ENCODE measurements at regions not wholly inside any gene's neighbourhood (a gene's known extent, or its start where the extent isn't known, plus 50 kb on each side); places are given as distances from the start of the nearest gene placed in this dataset.

- H3K56ac ChIP-seq (ENCODE audit: extremely low read depth, insufficient read depth, low read length) = no peak overlapping the region
- no peaks in the 10 kb centered on the region for H3K9me1 ChIP-seq (ENCODE audit: insufficient read depth, low read length)
- H4K8ac ChIP-seq (ENCODE audit: low read depth in 2 of 2, low read length in 2 of 2) = no peak overlapping the region
- 0 out of 2 replicates have a peak, but pooled peaks cover 3% of the 10 kb centered on the region for H3K9me3 ChIP-seq (ENCODE audit: control insufficient read depth, insufficient read depth, low read length)
- TF ChIP-seq MAFK (IDR thresholded peaks at IDR 0.05; ENCODE audit: low read depth, low read length) (no peak), FOS (IDR thresholded peaks at IDR 0.05; ENCODE audit: low read depth, low read length) (no peak), MXI1 (IDR thresholded peaks at IDR 0.05; ENCODE audit: borderline replicate concordance, low read depth, low read length) (no peak), RAD21 (IDR thresholded peaks at IDR 0.05; ENCODE audit: low read length) (no peak), SMC3 (IDR thresholded peaks at IDR 0.05; ENCODE audit: low read depth, low read length) (no peak), RCOR1 (IDR thresholded peaks at IDR 0.05; ENCODE audit: insufficient replicate concordance, low read length) (no peak), MAZ (IDR thresholded peaks at IDR 0.05; ENCODE audit: borderline replicate concordance, low read depth, low read length) (no peak), CHD1 (IDR thresholded peaks at IDR 0.05; ENCODE audit: low read depth, low read length) (no peak), NFE2L2 (IDR thresholded peaks at IDR 0.05; ENCODE audit: low read depth, low read length) (no peak), USF2 (IDR thresholded peaks at IDR 0.05; ENCODE audit: low read depth, low read length) (no peak), BHLHE40 (IDR thresholded peaks at IDR 0.05; ENCODE audit: low read depth, low read length) (no peak), CEBPB (IDR thresholded peaks at IDR 0.05; ENCODE audit: low read depth, low read length) (no peak), RFX5 (IDR thresholded peaks at IDR 0.05; ENCODE audit: low read depth, low read length) (no peak), POLR2A (IDR thresholded peaks at IDR 0.05; ENCODE audit: low read depth, low read length) (no peak)
- TF ChIP-seq, protein P1, sequence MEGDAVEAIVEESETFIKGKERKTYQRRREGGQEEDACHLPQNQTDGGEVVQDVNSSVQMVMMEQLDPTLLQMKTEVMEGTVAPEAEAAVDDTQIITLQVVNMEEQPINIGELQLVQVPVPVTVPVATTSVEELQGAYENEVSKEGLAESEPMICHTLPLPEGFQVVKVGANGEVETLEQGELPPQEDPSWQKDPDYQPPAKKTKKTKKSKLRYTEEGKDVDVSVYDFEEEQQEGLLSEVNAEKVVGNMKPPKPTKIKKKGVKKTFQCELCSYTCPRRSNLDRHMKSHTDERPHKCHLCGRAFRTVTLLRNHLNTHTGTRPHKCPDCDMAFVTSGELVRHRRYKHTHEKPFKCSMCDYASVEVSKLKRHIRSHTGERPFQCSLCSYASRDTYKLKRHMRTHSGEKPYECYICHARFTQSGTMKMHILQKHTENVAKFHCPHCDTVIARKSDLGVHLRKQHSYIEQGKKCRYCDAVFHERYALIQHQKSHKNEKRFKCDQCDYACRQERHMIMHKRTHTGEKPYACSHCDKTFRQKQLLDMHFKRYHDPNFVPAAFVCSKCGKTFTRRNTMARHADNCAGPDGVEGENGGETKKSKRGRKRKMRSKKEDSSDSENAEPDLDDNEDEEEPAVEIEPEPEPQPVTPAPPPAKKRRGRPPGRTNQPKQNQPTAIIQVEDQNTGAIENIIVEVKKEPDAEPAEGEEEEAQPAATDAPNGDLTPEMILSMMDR (conservative IDR thresholded peaks at IDR 0.05; ENCODE audit: low read depth, low read length) = no peak
- TF ChIP-seq, protein P2, sequence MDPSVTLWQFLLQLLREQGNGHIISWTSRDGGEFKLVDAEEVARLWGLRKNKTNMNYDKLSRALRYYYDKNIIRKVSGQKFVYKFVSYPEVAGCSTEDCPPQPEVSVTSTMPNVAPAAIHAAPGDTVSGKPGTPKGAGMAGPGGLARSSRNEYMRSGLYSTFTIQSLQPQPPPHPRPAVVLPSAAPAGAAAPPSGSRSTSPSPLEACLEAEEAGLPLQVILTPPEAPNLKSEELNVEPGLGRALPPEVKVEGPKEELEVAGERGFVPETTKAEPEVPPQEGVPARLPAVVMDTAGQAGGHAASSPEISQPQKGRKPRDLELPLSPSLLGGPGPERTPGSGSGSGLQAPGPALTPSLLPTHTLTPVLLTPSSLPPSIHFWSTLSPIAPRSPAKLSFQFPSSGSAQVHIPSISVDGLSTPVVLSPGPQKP (IDR thresholded peaks at IDR 0.05; ENCODE audit: borderline replicate concordance, low read depth, low read length) = no peak
- H3K4me2 ChIP-seq (ENCODE audit: low read depth, low read length) = no peak overlapping the region
- no peak overlapping the region for H3K9ac ChIP-seq (ENCODE audit: low read depth, low read length)
- CTCF ChIA-PET = no interaction called here
- no peak overlapping the region for H3K18ac ChIP-seq (ENCODE audit: low read depth, low read length)
- no CpG with 5 or more reads among the region's 1 CpG for WGBS, 2 experiments (ENCODE audit: extremely low coverage in 2 of 2, insufficient read length in 1 of 2)
- H4K20me1 ChIP-seq (ENCODE audit: insufficient read depth, low read length) = no peaks in the 10 kb centered on the region
- H2AK5ac ChIP-seq (ENCODE audit: low read depth, low read length) = no peak overlapping the region
- H2AK9ac ChIP-seq (replicated peaks; ENCODE audit: low read depth, low read length, poor library complexity) = no peak overlapping the region
- no peak for ATAC-seq (ENCODE audit: low read depth)
- no peak overlapping the region for H4K5ac ChIP-seq (ENCODE audit: low read depth, low read length)
- H3K4ac ChIP-seq (ENCODE audit: low read depth, low read length) = no peak overlapping the region
- BruUV-seq (replicated peaks) = no TSS peak
- no peak overlapping the region for H3K4me3 ChIP-seq (ENCODE audit: insufficient read depth, low read depth, low read length)
- no peak overlapping the region for H3K27ac ChIP-seq (ENCODE audit: insufficient read depth, low read length)
- in situ Hi-C loops (cut with MboI; ENCODE audit: low sequenced_read_pairs) (no loop called here), dilution Hi-C loops (cut with HindIII; ENCODE audit: low sequenced_read_pairs, unreplicated experiment) (no loop called here), intact Hi-C loops (cut with micrococcal nuclease) (no loop called here)
- no peak overlapping the region for H2BK5ac ChIP-seq (ENCODE audit: low read depth, low read length, poor library complexity, severe bottlenecking)
- H3K4me1 ChIP-seq (ENCODE audit: control insufficient read depth, insufficient read depth, low read length) = no peaks in the 10 kb centered on the region
- H3K27me3 ChIP-seq (ENCODE audit: control insufficient read depth, insufficient read depth, low read length) = no peaks in the 10 kb centered on the region
- H4K91ac ChIP-seq (ENCODE audit: insufficient read depth, low read depth, low read length) = no peak overlapping the region
- no peak for DNase-seq
- no peaks in the 10 kb centered on the region for H3K79me1 ChIP-seq (ENCODE audit: low read depth in 1 of 2, low read length in 2 of 2)
- no peaks in the 10 kb centered on the region for H3K36me3 ChIP-seq (ENCODE audit: control insufficient read depth, insufficient read depth, low read length)
- H3K23ac ChIP-seq (ENCODE audit: low read depth, low read length) = no peak overlapping the region
- H2BK20ac ChIP-seq (ENCODE audit: low read depth, low read length) = no peak overlapping the region
- no peak overlapping the region for H2AFZ ChIP-seq (replicated peaks; ENCODE audit: low read length, poor library complexity)
- POLR2A ChIA-PET (ENCODE audit: unreplicated experiment) = no interaction called here
- no peak overlapping the region for H2BK15ac ChIP-seq (ENCODE audit: low read depth, low read length)
- H2BK120ac ChIP-seq (ENCODE audit: low read depth, low read length) = no peak overlapping the region
- H3K14ac ChIP-seq (replicated peaks; ENCODE audit: low read depth, low read length) = no peak overlapping the region
Observed at GRCh38 chr15:87322265-87322664, 934.3 kb downstream of the NTRK3 start.
